GM21381 (cell line): ENCODE measurements at regions not wholly inside any gene's neighbourhood (a gene's known extent, or its start where the extent isn't known, plus 50 kb on each side); places are given as distances from the start of the nearest gene placed in this dataset.
"Not testable (repeated sequence)": the region's sequence is repeated elsewhere in the genome, so short reads cannot be mapped to it uniquely, and the experiment has no call there.

Experiments used
- ATAC-seq: cut with Tn5 transposase; IDR thresholded peaks from one replicate; pipeline ENCODE4 v1.9.1; 2021; ENCODE audit warnings: mild to moderate bottlenecking, moderate library complexity; ENCODE audit not compliant: unreplicated experiment

DNA sequence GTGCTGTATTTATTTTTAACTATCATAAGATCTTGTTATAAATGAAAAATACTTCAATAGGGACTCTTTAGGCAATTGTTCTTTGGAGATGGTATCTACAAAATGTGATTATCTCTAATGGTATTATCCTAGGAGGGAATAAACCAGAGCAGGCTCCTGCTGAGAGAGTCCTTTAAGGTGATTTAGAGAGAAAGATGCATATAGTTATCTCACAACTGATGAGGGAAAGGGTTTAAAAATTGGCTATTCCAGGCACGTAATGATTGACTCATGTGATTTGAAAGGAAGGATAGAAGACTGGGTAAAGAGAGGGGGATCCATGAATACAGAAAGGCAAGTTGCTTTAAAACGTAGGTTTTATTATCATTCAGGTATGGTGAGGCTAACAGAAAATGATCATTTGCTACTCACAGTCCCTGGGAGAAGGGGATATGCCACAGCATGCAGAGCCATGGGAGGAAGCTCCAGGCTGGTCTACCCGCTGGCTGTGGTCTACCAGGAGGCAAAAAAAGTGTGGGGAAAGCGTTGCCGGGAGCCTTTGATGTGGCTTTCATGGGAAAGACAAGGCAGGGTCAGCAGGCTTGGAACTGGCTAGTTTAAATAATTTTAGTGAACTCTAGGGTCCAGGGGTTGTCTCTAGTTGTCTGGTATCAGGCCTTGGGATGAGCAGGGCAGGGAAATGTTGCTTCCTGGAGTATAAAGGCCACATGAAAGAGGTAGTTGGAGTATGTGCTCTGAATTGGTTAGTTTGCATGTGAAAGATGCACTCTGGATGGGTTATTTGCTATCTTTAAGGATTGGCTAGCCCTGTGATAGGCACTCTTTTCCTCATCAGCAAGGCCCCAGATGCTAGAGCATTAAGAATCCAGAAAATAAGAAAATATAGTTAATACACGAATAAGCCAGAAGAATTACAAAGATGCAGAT lies 798.4 kb upstream of the GRM7 start:
- ATAC-seq: no peak

DNA sequence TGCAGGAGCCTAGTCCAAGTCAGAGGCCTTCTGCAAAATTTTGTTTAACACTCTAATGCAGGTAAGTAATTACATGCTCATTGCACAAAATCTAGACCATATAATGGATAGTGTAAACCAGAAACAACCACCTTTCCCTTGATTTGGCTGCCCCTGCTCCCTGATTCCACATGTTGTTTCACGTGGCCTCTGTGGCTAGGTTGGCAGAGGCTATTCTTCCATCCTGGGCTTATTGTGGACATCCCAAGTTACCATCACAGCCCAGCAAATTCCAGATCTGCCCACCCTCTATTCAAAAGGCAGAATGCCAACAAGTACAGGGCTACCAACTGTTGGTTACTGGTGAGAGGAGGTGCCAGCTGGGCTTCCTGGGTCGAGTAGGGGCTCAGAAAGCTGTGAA lies 794.5 kb upstream of the GRM7 start:
- no peak for ATAC-seq

DNA sequence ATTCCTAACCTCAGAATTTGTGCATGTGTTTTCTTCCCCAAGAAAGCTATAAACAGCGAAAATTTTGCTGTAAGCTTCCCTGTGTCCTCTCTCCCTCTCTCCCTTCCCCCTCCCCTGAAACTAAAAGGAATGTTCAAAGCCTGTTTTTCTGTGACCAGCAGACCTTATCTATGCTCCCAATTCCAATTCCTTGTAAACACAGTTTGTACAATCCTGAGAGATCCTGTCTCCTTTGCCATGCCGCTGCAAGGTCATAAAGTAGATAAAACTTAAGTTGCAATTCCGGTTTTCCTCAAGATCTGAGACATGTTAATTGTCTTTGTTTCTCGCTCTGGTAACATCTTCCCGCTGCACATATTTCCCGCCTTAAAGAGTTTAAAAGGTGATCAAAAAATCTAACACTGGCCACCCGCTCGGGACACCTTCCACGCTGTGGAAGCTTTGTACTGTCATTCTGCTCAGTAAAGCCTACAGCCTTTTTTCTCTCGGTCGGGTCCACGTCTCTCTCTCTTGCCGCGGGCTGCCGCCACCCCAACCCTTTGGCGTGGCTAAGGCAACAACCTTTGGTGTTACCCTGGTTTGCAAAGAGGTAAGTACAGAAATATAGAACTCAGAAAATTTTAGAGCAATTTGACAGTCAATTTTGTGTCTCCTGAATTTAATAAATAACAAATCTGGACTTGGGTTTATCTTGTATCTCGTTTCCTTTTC lies 793.9 kb upstream of the GRM7 start:
- not testable (repeated sequence) for ATAC-seq

DNA sequence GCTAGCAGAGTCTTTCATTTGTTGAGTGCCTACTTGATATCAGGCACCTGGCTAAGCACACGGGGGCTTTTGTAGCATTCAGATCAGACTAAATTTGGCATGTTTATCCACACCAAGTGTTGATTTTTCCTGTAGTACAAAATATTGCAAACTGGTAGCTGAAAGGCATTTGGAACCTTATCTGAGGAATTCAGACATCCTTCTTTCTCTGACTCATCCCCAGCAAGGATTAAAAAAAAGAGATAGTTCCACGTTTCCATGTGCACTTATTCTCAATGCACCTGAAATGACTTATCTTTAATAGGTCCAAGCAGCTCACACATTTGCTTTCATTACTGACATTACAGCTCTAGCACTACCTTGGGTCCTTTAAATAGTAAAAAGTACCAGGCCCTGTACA lies 786.0 kb upstream of the GRM7 start:
- no peak for ATAC-seq

DNA sequence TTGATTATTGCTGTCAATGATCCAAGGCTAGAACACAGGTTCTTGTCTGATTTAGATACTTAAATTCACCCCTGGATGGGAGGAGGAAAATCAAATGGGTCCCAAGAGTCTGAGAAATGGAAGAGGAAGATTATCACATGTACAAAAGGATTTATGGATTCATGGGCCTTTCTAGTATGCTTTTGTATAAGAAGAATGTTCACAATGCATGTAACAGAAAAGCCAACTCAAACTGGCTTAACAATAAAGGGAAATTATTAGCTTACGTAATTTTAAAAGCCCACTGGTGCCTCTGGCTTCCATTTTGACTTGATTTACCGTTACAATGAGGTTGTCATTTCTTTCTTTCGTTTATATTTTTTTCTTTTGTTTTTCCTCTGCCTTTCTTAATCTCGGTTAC lies 782.5 kb upstream of the GRM7 start:
- ATAC-seq: no peak

DNA sequence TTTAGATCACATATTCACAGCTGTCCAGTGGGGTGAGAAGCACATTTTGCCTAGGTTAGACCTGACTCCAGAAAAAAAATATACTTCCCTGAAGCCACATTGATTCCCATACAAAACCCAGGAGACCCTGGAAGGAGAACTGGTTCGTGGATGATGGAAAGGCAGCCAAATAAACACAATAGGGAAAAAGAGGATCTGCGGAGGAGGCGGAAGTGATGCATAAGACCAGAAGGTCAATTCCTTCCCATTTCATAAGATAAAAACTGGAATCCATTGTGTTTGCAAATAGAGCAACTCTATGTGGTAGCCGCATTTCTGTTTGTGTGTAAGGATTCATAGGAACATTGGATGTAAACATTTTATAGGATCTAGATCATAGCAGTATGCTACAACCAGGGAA lies 781.9 kb upstream of the GRM7 start:
- ATAC-seq: no peak

DNA sequence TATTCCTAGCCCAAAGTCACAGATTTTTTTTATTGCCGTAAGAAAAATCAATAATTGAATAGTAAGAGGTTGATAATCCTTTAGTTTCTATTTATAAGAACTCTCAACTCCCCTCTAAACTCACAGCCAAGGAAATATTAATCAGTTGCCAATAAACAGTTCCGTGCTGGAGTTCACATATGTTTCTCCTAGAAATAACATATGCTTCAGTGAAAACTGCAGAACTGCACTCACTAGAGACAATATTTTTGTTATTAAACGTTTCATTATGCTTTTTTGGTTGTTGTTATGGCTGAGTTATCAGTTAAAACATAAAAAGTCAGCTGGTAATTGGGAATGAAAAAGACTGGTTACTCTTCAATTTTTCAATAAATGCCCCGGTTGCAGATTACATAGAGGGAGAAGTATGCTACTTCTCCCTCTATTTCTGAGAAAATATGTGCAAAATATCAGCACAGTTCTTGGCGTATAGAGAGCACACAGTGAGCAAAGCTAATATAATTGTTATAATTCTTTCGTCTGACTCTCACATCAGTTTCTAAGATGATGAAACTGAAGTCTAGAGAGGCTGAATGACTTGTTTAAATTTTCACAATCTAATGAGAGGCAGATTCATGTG lies 781.2 kb upstream of the GRM7 start:
- ATAC-seq: no peak

DNA sequence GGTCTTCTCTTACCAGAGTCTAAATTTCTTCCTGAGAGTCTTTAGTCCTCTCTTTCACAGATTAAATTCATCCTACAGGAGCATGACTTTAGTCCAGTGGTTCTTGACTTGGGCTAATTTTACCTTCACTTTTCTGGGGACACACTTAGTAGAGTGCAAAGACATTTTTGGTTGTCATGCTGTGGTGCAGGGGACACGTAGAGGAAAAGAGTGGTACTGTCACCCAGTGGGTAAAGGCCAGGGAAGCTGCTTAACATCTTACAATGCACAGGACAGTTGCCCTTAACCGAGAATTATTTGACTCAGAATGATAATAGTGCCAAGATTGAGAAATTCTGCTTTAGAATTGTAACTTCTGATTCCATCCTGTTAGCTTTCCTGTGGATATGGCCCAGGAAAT lies 772.5 kb upstream of the GRM7 start:
- ATAC-seq: no peak

DNA sequence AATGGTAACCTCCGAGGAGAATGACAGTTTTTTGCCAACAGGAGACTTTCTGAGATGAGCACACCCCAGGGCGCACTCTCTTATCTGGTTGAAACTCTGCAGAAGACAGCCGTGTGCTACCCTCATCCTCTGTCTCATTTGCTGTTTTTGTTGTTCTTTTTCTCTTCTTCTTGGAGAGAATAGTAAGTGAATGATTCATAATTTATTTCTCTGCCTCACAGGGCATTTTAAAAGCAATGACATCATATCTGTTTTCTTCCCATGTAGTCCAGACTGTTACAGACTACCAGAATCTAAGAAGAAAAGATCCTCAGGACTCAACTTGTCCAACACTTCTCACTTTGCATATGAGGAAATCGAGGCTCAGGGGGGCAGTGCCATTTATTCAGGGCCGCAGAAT lies 771.1 kb upstream of the GRM7 start:
- ATAC-seq: no peak

DNA sequence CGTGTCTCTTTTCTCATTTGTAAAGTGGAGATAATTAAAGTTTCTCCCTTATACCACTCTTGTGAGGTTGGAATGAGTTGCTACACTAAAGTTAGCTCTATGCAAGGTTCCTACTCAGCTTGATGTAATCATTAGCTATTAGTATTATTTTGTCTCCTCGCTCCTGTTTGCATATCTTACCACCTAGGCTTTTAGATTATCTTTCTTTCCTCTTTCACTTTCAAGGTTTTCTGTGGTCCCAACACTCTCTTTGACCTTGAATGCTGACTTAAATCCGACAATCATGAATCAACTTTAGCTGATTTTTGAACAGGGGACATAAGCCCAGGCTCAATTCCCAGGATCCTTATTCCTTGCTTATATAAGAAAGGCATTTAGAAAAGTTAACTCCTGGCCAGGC lies 769.7 kb upstream of the GRM7 start:
- no peak for ATAC-seq

DNA sequence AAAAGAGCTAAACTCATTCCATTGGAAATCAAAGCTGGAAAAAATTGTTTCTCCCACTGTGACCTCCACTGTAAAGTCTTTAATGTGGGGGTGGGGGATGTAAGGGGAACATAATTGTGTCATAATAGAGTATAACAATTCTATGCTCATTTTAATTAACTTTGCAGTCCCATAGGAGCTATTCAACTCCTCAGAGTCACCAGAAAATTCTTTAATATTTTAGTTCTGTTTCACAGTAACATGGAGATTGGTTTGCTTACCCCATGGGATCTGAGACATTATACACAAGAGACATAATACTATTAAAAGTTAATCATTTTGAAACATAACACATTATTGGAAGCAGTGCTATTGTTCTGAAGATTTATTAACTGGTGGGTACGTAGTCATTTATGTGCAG lies 765.9 kb upstream of the GRM7 start:
- ATAC-seq: no peak

DNA sequence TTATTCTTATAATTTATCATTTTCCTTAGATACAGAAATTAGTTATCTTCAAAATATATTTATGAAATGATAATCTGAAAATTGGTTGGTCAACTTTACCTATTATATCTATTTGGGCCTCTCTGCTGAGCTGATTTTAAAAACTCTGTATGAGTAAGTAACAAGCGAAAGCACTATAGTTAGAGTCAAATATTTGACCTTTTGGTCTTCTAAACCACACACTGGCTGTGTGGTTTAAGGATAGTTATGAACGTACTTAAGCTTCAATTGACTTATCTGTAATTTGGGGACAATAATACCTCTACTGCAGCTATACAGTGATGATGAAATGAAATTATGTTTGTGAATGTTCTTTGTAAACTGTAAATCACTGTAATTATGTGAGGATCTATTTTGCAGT lies 763.9 kb upstream of the GRM7 start:
- no peak for ATAC-seq

DNA sequence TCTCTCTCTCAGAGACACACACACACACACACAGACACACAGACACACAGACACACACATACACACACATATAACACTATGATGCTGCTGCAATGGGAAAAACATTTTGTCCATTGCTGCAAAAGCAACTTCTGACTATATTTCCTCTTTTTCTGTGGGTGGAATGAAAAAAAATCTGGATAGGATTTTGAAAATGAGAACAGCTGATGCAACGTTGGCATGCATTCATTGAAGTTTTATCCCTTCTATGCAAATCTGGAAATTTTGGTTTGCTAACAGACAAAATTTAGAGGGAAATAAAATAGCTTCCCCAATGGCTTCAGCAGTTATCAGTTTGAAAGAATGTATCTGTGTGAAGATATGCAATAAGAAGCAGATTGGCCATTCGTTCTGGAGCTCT lies 763.4 kb upstream of the GRM7 start:
- no peak for ATAC-seq

DNA sequence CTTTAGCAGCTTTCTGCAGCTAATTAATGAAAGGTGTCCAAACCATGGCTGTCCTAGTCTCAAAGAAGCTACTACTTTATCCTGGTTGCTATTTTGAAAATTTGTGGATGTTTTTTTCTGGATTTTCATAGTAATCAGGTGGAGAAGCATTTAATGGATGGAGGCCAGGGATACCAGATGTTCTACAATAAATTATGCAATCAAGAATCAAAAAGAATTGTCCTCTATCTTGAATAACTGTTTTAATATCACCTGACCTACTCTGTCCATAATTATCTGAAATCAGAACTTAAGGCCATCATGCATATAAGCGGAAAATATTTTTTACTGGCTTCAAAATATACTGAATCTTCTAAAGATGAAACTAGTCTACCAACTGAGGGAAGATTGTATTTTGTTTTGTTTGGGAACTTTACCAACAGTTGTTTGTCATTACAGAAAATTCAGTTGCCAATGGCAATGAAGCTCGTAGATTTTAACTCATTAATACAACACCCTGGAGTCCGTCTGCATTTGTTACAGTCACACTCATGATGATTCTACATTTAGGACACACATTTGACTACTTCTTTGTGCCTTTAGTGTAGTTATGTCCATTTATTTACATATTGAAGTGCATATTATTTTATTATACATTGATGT lies 762.3 kb upstream of the GRM7 start:
- ATAC-seq: no peak

DNA sequence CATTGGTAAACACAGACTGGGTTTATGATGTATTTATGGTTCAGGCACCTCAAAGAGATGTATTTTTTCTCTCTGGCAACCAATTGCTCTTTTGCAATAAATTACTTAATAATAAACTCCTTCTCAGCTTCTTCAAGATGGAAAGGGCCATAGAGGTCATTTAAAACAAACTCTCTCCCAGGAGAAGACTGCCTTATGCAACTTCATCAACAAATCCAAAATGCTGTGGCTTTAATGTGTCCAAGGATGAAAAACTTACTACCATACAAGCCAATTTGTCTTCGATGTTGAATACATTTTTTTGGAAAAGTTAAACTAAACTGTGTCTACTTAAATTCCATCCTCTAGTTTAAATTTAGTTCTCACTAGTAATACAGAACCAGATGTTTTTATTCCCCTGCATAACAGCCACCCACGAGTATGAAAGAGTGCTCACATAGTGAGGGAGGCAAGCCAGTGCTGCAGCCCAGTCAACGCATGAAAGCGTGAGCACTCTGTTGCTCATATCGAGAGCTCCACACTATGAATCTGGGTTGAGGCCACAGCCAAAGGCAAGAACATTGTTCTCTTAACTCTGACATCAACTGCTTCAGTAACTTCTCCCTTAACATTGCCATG lies 761.3 kb upstream of the GRM7 start:
- ATAC-seq: no peak

DNA sequence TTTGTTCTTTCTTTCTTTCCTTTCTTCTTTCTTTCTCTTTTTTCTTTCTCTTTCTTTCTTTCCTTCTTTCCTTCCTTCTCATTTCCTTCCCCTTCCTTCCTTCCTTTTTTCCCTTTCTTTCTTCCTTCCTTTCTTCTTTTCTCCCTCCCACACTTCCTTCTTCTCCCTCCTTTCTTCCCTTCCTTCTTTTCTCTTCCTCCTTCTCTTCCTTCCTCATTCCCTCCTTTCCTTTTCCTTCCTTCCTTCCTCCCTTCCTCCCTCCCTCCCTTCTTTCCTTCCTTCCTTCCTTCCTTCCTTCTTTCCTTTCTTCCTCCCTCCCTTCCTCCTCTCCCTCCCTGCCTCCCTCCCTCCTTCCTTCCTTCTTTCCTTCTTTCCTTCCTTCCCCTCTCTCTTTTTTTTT lies 755.7 kb upstream of the GRM7 start:
- ATAC-seq: no peak

DNA sequence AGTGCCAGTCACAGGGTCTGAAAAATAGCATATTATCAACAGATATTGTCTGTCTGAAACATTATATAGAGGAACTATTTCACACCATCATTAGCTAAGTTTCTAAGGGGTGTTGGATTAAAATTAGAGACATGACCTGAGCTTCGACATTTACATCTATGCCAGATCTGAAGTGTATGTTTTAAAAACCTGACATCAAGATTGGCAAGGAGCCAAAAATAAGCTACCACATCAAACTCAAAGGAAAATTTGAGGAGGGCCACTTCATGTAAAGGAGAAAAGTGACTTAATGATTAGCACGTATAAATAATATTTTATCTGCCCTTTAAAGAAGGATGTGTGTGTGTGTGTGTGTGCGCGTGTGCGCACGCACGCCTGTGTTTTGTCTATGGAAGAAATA lies 752.0 kb upstream of the GRM7 start:
- no peak for ATAC-seq

DNA sequence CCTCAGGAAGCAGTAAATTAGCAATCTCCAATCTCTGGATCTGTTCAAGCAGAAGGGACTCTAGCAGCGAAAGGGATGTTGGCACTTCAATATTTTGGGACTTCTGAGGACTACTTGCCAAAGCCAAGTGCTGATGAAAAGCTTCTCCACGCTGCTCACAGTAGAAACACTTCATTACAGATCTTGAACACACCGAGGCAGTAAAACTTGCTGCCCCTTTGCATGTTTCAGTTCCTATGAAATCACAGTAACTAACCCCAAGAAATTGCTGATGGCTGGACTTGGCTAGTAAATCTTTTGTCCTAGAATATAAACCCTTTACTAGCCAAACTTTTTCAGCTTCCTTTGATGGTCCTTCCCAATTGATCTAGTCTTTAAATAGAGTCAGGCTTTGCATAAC lies 750.5 kb upstream of the GRM7 start:
- no peak for ATAC-seq

DNA sequence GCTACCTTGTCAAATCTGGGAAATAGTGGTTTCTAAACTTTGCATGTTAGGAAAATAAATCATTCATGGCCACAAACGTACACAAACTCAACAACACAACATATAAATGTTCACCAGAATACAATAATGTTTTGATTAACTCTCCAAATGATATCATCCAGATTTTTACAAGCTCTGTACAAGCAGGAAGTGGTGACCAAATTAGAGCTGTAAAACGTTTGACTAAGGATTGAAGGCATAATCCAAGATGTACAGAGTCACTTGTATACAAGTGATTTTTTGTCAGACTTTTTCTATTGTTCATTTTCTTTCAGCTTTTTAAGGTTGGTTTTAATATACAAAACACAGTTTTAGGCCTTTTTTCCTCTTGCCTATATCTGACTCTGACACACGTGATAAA lies 748.4 kb upstream of the GRM7 start:
- no peak for ATAC-seq

DNA sequence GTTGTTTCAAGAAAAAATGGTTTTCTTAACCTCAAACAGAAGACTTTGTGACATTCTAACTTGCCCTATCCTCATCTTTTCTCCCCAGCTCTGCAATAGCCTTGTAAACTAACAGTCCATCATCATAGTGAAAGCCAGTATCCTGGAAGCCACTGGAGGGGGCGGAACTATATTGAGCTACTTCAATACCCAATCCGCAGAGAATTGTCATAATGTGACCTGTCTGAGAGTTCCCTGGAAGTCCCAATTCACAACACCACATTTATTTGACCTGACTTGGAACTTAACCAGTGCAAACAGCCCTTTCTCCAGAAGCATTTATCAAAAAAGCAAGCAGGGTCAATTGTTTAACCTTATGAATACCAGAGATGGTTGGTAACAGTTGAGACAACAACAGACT lies 747.6 kb upstream of the GRM7 start:
- ATAC-seq: no peak

DNA sequence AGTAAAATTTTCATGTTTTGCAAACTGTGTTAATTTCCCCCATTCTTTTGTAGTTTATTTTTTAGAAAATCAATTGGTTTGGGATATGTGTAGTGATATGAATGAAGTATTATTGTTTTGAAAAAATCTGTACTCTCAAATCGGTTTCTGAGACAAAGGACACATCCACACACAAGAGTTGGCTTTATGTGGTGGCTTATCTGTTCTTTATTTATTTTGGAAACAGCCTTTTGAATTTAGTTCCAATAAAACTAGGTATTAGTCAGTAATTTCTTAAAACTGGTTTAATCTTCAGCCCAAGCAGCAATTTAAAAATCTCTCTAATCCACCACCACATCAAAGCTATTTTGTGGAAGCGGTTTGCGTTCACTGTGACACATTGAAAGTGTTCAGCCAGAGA lies 741.5 kb upstream of the GRM7 start:
- no peak for ATAC-seq
